Adipocyte (in vitro differentiated cells): ENCODE measurements at regions not wholly inside any gene's neighbourhood (a gene's known extent, or its start where the extent isn't known, plus 50 kb on each side); places are given as distances from the start of the nearest gene placed in this dataset.

Experiments
- DNase-seq: peaks from one replicate; pipeline ENCODE4 v3.0.0-alpha.2; 2015; ENCODE audit warnings: low read depth
- H3K27me3 ChIP-seq: replicated peaks from 2 replicates; pipeline ENCODE4 v1.7.0; 2013; ENCODE audit warnings: mild to moderate bottlenecking, low read length, moderate library complexity; ENCODE audit not compliant: control insufficient read depth, insufficient read depth
- H3K36me3 ChIP-seq: 2 replicates; pipeline ENCODE4 v1.7.0; 2013; ENCODE audit warnings: low read length, mild to moderate bottlenecking, moderate library complexity; ENCODE audit not compliant: control insufficient read depth, insufficient read depth, severe bottlenecking
- H3K4me1 ChIP-seq: 2 replicates; pipeline ENCODE4 v1.7.0; 2013; ENCODE audit warnings: mild to moderate bottlenecking, low read length, moderate library complexity; ENCODE audit not compliant: control insufficient read depth, insufficient read depth
- H3K4me3 ChIP-seq: 2 replicates; pipeline ENCODE4 v1.7.0; 2013; ENCODE audit warnings: mild to moderate bottlenecking, low read length, moderate library complexity
- H3K9ac ChIP-seq: 2 replicates; pipeline ENCODE4 v1.7.0; 2013; ENCODE audit warnings: mild to moderate bottlenecking, low read length, moderate library complexity
- H3K9me3 ChIP-seq: 2 replicates; pipeline ENCODE4 v1.7.0; 2013; ENCODE audit warnings: mild to moderate bottlenecking, low read length, moderate library complexity; ENCODE audit not compliant: control insufficient read depth

GRCh38 chr3:66097647-66098046 lies 58.9 kb upstream of the MAGI1 start:
- Histone ChIP-seq H3K9me3 (peaks cover 11% of the 10 kb centered on the region), H3K27me3 (no peaks in the 10 kb centered on the region), H3K9ac (no peak overlapping the region), H3K4me1 (peaks cover 8% of the 10 kb centered on the region), H3K4me3 (no peak overlapping the region), H3K36me3 (no peaks in the 10 kb centered on the region)
- no peak for DNase-seq

- Histone ChIP-seq H3K4me1 (peaks cover 14% of the 10 kb centered on the region), H3K36me3 (no peaks in the 10 kb centered on the region), H3K27me3 (no peaks in the 10 kb centered on the region), H3K9ac (no peak overlapping the region), H3K4me3 (peak overlapping the region; percentile 13), H3K9me3 (peaks cover 11% of the 10 kb centered on the region)
- DNase-seq, result no peak
These were observed 56.7 kb upstream of the MAGI1 start for GRCh38 chr3:66095295-66096001.

GRCh38 chr3:66093981-66094380 lies 55.3 kb upstream of the MAGI1 start:
- H3K36me3 ChIP-seq, result no peaks in the 10 kb centered on the region
- no peak overlapping the region for H3K4me3 ChIP-seq
- H3K27me3 ChIP-seq, result no peaks in the 10 kb centered on the region
- DNase-seq, result no peak
- H3K9me3 ChIP-seq, result peaks cover 11% of the 10 kb centered on the region
- peaks cover 14% of the 10 kb centered on the region for H3K4me1 ChIP-seq
- no peak overlapping the region for H3K9ac ChIP-seq

- Histone ChIP-seq H3K27me3 (no peaks in the 10 kb centered on the region), H3K36me3 (no peaks in the 10 kb centered on the region), H3K9me3 (peaks cover 11% of the 10 kb centered on the region), H3K4me3 (peak overlapping the region; percentile 64), H3K4me1 (peaks cover 6% of the 10 kb centered on the region), H3K9ac (peak overlapping the region; percentile 75)
- peak; percentile 15 for DNase-seq
These were observed 53.7 kb upstream of the MAGI1 start for GRCh38 chr3:66092175-66092995.
